Endothelial cell of umbilical vein (primary cell): ENCODE measurements at regions not wholly inside any gene's neighbourhood (a gene's known extent, or its start where the extent isn't known, plus 50 kb on each side); places are given as distances from the start of the nearest gene placed in this dataset.

Experiments used
- BruUV-seq: library from RNA; stranded (reverse); fragments of 400-500 nt; replicated peaks from 2 replicates; lab custom pipeline; 2021; lab: Mats Ljungman, UMichigan
- CTCF ChIA-PET: fragments of 300-600, 350-600 bp; sonication (Branson Sonifier 250); formaldehyde crosslinking; loops from one replicate; lab custom pipeline; 2021; ENCODE audit warnings: antibody characterized with exemption, inconsistent platforms; lab: Charles Lee
- POLR2A ChIA-PET: fragments of 300-600, 350-600 bp; sonication (Branson Sonifier 250); formaldehyde crosslinking; loops from one replicate; lab custom pipeline; 2021; ENCODE audit warnings: antibody characterized with exemption, inconsistent platforms; lab: Charles Lee
- DNase-seq: peaks from one replicate; pipeline ENCODE4 v3.0.0-alpha.2; 2011; ENCODE audit warnings: low read depth, low spot score
- FAIRE-seq: peaks from 2 replicates; lab custom pipeline; 2011; peaks lifted over from hg19 to GRCh38; lab: Jason Lieb, UNC
- H2AFZ ChIP-seq: 2 replicates; pipeline ENCODE4 v1.6.0; 2012; ENCODE audit warnings: low read depth, low read length, control low read depth, inconsistent platforms
- H3K27ac ChIP-seq: 2 replicates; pipeline ENCODE4 v1.5.1; 2011; ENCODE audit warnings: low read depth, mild to moderate bottlenecking, control low read depth, low read length, moderate library complexity; ENCODE audit not compliant: insufficient read depth
- H3K27me3 ChIP-seq, 2 experiments: 2 replicates each; pipeline versions ENCODE4 v1.6.0 to v1.6.1; 2011; ENCODE audit warnings: low read length in 2 of 2, mixed read lengths in 1 of 2; ENCODE audit not compliant: control insufficient read depth in 2 of 2, insufficient read depth in 2 of 2
- H3K36me3 ChIP-seq, 2 experiments: 2 replicates in 1 of 2; 3 replicates in 1 of 2; pipeline ENCODE4 v1.5.1; 2011; ENCODE audit warnings: low read length in 2 of 2, mild to moderate bottlenecking in 1 of 2, moderate library complexity in 1 of 2; ENCODE audit not compliant: control insufficient read depth in 2 of 2, insufficient read depth in 2 of 2; ENCODE audit errors: extremely low read depth in 1 of 2
- H3K4me1 ChIP-seq: 3 replicates; pipeline ENCODE4 v1.5.1; 2011; ENCODE audit warnings: mild to moderate bottlenecking, low read length; ENCODE audit not compliant: control insufficient read depth, insufficient read depth; ENCODE audit errors: extremely low read depth
- H3K4me2 ChIP-seq: 2 replicates; pipeline ENCODE4 v1.6.1; 2011; ENCODE audit warnings: low read length, control low read depth, mixed read lengths; ENCODE audit not compliant: insufficient read depth
- H3K4me3 ChIP-seq, 3 experiments: fragments of 200-600 bp in 1 of 3; sonication (generic), shearing (Covaris generic) in 1 of 3; replicated peaks in 1 of 3; 2 replicates each; pipeline ENCODE4 v1.5.1; 2011 to 2016; ENCODE audit warnings: control low read depth in 3 of 3, low read length in 3 of 3, mild to moderate bottlenecking in 2 of 3, inconsistent platforms in 1 of 3, low read depth in 1 of 3, moderate library complexity in 1 of 3; ENCODE audit not compliant: insufficient read depth in 1 of 3
- H3K79me2 ChIP-seq: 2 replicates; pipeline ENCODE4 v1.6.0; 2012; ENCODE audit warnings: low read length, inconsistent platforms; ENCODE audit not compliant: control insufficient read depth, insufficient read depth
- H3K9ac ChIP-seq: replicated peaks from 2 replicates; pipeline ENCODE3; 2011; ENCODE audit warnings: low read length, control low read depth; ENCODE audit not compliant: insufficient read depth; ENCODE audit errors: extremely low read depth
- H3K9me1 ChIP-seq: replicated peaks from 3 replicates; pipeline ENCODE4 v1.6.0; 2011; ENCODE audit warnings: mild to moderate bottlenecking, low read length; ENCODE audit not compliant: control insufficient read depth, insufficient read depth; ENCODE audit errors: extremely low read depth
- H3K9me3 ChIP-seq: replicated peaks from 2 replicates; pipeline ENCODE4 v1.5.1; 2012; ENCODE audit warnings: low read length, inconsistent platforms; ENCODE audit not compliant: control insufficient read depth, insufficient read depth
- H4K20me1 ChIP-seq: replicated peaks from 2 replicates; pipeline ENCODE3; 2011; ENCODE audit warnings: mild to moderate bottlenecking, low read length; ENCODE audit not compliant: control insufficient read depth, insufficient read depth; ENCODE audit errors: extremely low read depth
- CTCF ChIP-seq, 2 donors: IDR thresholded peaks; 1 replicate in 1 of 2; 2 replicates in 1 of 2; pipeline ENCODE4 v1.5.1; 2011; ENCODE audit warnings: low read length in 2 of 2, mild to moderate bottlenecking in 2 of 2, moderate library complexity in 2 of 2, control low read depth in 1 of 2, inconsistent platforms in 1 of 2, low read depth in 1 of 2; ENCODE audit not compliant: insufficient read depth in 1 of 2; ENCODE audit errors: extremely low read depth in 1 of 2
- EZH2 ChIP-seq: IDR thresholded peaks from 2 replicates; pipeline ENCODE4 v1.6.1; 2012; ENCODE audit warnings: borderline replicate concordance, low read depth, mild to moderate bottlenecking, moderate library complexity, low read length, inconsistent platforms; ENCODE audit not compliant: severe bottlenecking
- FOS ChIP-seq: IDR thresholded peaks from 2 replicates; pipeline ENCODE4 v1.6.1; 2011; ENCODE audit warnings: mild to moderate bottlenecking, low read length, moderate library complexity, borderline replicate concordance; ENCODE audit not compliant: insufficient read depth
- GATA2 ChIP-seq: IDR thresholded peaks from 2 replicates; pipeline ENCODE4 v1.7.0; 2011; ENCODE audit warnings: low read depth, mild to moderate bottlenecking, moderate library complexity, mixed read lengths, low read length; ENCODE audit not compliant: insufficient read length, insufficient read depth
- JUN ChIP-seq: IDR thresholded peaks from 2 replicates; pipeline ENCODE4 v1.6.1; 2011; ENCODE audit warnings: borderline replicate concordance, low read depth; ENCODE audit not compliant: insufficient read length, insufficient read depth
- MAX ChIP-seq: IDR thresholded peaks from 2 replicates; pipeline ENCODE4 v1.6.1; 2011; ENCODE audit not compliant: insufficient read depth, insufficient read length
- MYC ChIP-seq: IDR thresholded peaks from one replicate; pipeline ENCODE4 v1.6.1; 2011; ENCODE audit warnings: mild to moderate bottlenecking, low read depth, low read length
- POLR2A ChIP-seq: IDR thresholded peaks from 2 replicates; pipeline ENCODE4 v1.6.1; 2012; ENCODE audit warnings: low read depth, mild to moderate bottlenecking, control low read depth, low read length
- POLR2AphosphoS5 ChIP-seq: IDR thresholded peaks from 2 replicates; pipeline ENCODE4 v1.6.1; 2012; ENCODE audit warnings: low read depth, mild to moderate bottlenecking, control low read depth, low read length, moderate library complexity; ENCODE audit not compliant: insufficient read depth
- dilution Hi-C: fragments of 300-500 bp; cut with MboI; formaldehyde crosslinking; loops from one replicate; pipeline ENCODE4 v1.15.0; 2019; ENCODE audit warnings: low sequenced_read_pairs; ENCODE audit not compliant: extremely low pct_ligation_motif_present
- intact Hi-C: fragments of 100-400 bp; cut with micrococcal nuclease; formaldehyde crosslinking; loops from one replicate; pipeline ENCODE4 v1.10.0; 2022

GRCh38 chr22:27060190-27060589 is 402.8 kb downstream of the MIAT start:
- Histone ChIP-seq H3K27ac (no peak overlapping the region), H3K36me3 (no peaks in the 10 kb centered on the region), H3K4me3 (no peak overlapping the region), H3K4me2 (no peak overlapping the region), H3K4me1 (no peaks in the 10 kb centered on the region), H3K9ac (no peak overlapping the region), H3K27me3 (peaks cover 12 to 20% of the 10 kb centered on the region in 2 experiments), H3K9me1 (no peaks in the 10 kb centered on the region), H2AFZ (no peak overlapping the region), H3K9me3 (no peaks in the 10 kb centered on the region), H3K79me2 (no peaks in the 10 kb centered on the region), H4K20me1 (no peaks in the 10 kb centered on the region)
- no TSS peak for BruUV-seq
- ChIA-PET POLR2A (no interaction called here), CTCF (interaction anchor here (1.4 kb wide), 1 partner anchor 38 kb away, joined by 3 read pairs; no protein-coding TSS in a partner anchor)
- dilution Hi-C loops (no loop called here), intact Hi-C loops (no loop called here)
- no peak for DNase-seq
- FAIRE-seq = no peak
- no peak for TF ChIP-seq FOS
- no peak for TF ChIP-seq MAX
- no peak for TF ChIP-seq POLR2AphosphoS5
- TF ChIP-seq MYC = no peak
- no peak for TF ChIP-seq EZH2
- TF ChIP-seq POLR2A = no peak
- no peak for TF ChIP-seq CTCF (IDR thresholded peaks at IDR 0.05; ENCODE audit: extremely low read depth in 1 of 2, insufficient read depth in 1 of 2, low read depth in 1 of 2, low read length in 2 of 2)
- no peak for TF ChIP-seq JUN
- no peak for TF ChIP-seq GATA2
